ENCODE measurements at regions not wholly inside any gene's neighbourhood (a gene's known extent, or its start where the extent isn't known, plus 50 kb on each side); places are given as distances from the start of the nearest gene placed in this dataset.

- H3K27ac ChIP-seq (ENCODE audit: low read depth in 2 of 2, low read length in 2 of 2) = no peak overlapping the region
- intact Hi-C loops (cut with DNase I) = no loop called here
- no peaks in the 10 kb centered on the region for H3K9me3 ChIP-seq (ENCODE audit: control insufficient read depth in 2 of 3, insufficient read depth in 1 of 3, low read length in 3 of 3)
- no peaks in the 10 kb centered on the region for H3K4me1 ChIP-seq (ENCODE audit: control insufficient read depth in 2 of 3, insufficient read depth in 2 of 3, low read depth in 1 of 3, low read length in 3 of 3)
- H3K36me3 ChIP-seq (ENCODE audit: control insufficient read depth in 2 of 3, insufficient read depth in 3 of 3, low read length in 3 of 3) = no peaks in the 10 kb centered on the region
- H3K27me3 ChIP-seq (ENCODE audit: control insufficient read depth, insufficient read depth, low read length) = no peaks in the 10 kb centered on the region
- no peak overlapping the region for H3K9ac ChIP-seq (ENCODE audit: low read length in 3 of 3)
- DNase-seq (no peak), FAIRE-seq (no peak)
- no peak for TF ChIP-seq CTCF (IDR thresholded peaks at IDR 0.05; ENCODE audit: borderline replicate concordance, extremely low read depth, insufficient read depth)
- H3K4me3 ChIP-seq (ENCODE audit: low read length in 3 of 3) = no peak overlapping the region
These were observed 302.4 kb downstream of the PTEN start for GRCh38 chr10:88165849-88166271.

GRCh38 chr10:88168171-88169036, 305.0 kb downstream of the PTEN start:
- DNase-seq (no peak), FAIRE-seq (no peak)
- H3K27ac ChIP-seq (ENCODE audit: low read depth in 2 of 2, low read length in 2 of 2) = no peak overlapping the region
- intact Hi-C loops (cut with DNase I) = no loop called here
- H3K36me3 ChIP-seq (ENCODE audit: control insufficient read depth in 2 of 3, insufficient read depth in 3 of 3, low read length in 3 of 3) = no peaks in the 10 kb centered on the region
- no peak for TF ChIP-seq CTCF (IDR thresholded peaks at IDR 0.05; ENCODE audit: borderline replicate concordance, extremely low read depth, insufficient read depth)
- no peak overlapping the region for H3K4me3 ChIP-seq (ENCODE audit: low read length in 3 of 3)
- no peak overlapping the region for H3K9ac ChIP-seq (ENCODE audit: low read length in 3 of 3)
- no peaks in the 10 kb centered on the region for H3K4me1 ChIP-seq (ENCODE audit: control insufficient read depth in 2 of 3, insufficient read depth in 2 of 3, low read depth in 1 of 3, low read length in 3 of 3)
- H3K9me3 ChIP-seq (ENCODE audit: control insufficient read depth in 2 of 3, insufficient read depth in 1 of 3, low read length in 3 of 3) = no peaks in the 10 kb centered on the region
- no peaks in the 10 kb centered on the region for H3K27me3 ChIP-seq (ENCODE audit: control insufficient read depth, insufficient read depth, low read length)

GRCh38 chr10:88169037-88169319, 305.6 kb downstream of the PTEN start:
- DNase-seq (no peak), FAIRE-seq (no peak)
- Histone ChIP-seq H3K36me3 (ENCODE audit: control insufficient read depth in 2 of 3, insufficient read depth in 3 of 3, low read length in 3 of 3) (no peaks in the 10 kb centered on the region), H3K4me3 (ENCODE audit: low read length in 3 of 3) (no peak overlapping the region), H3K9me3 (ENCODE audit: control insufficient read depth in 2 of 3, insufficient read depth in 1 of 3, low read length in 3 of 3) (peaks cover 0 to under 1% (median 0%) of the 10 kb centered on the region in 3 donors), H3K9ac (ENCODE audit: low read length in 3 of 3) (no peak overlapping the region), H3K27ac (ENCODE audit: low read depth in 2 of 2, low read length in 2 of 2) (no peak overlapping the region), H3K4me1 (ENCODE audit: control insufficient read depth in 2 of 3, insufficient read depth in 2 of 3, low read depth in 1 of 3, low read length in 3 of 3) (no peaks in the 10 kb centered on the region), H3K27me3 (ENCODE audit: control insufficient read depth, insufficient read depth, low read length) (no peaks in the 10 kb centered on the region)
- no peak for TF ChIP-seq CTCF (IDR thresholded peaks at IDR 0.05; ENCODE audit: borderline replicate concordance, extremely low read depth, insufficient read depth)
- intact Hi-C loops (cut with DNase I) = no loop called here

All from kidney (tissue), 13 donors.